ENCODE measurements at regions not wholly inside any gene's neighbourhood (a gene's known extent, or its start where the extent isn't known, plus 50 kb on each side); places are given as distances from the start of the nearest gene placed in this dataset.

GRCh38 chr3:89787485-89787884, 680.1 kb downstream of the EPHA3 start:
- no peak for TF ChIP-seq POLR2AphosphoS5 (IDR thresholded peaks at IDR 0.05)
- Histone ChIP-seq H3K36me3 (ENCODE audit: insufficient read depth, low read length) (no peaks in the 10 kb centered on the region), H3F3A (ENCODE audit: insufficient read depth, low read length, poor library complexity, severe bottlenecking) (no peaks in the 10 kb centered on the region), H3K27ac (ENCODE audit: low read length) (no peak overlapping the region), H3K4me3 (ENCODE audit: low read length) (no peak overlapping the region), H3K9me2 (ENCODE audit: insufficient read depth, low read length) (no peaks in the 10 kb centered on the region), H3K9me3 (ENCODE audit: low read length) (no peaks in the 10 kb centered on the region), H3K4me2 (ENCODE audit: low read length) (no peak overlapping the region), H3K27me3 (ENCODE audit: insufficient read depth, low read depth, low read length) (no peaks in the 10 kb centered on the region), H3K9ac (ENCODE audit: low read length) (no peak overlapping the region), H3K79me2 (replicated peaks; ENCODE audit: insufficient read depth, low read length) (no peaks in the 10 kb centered on the region), H4K20me1 (ENCODE audit: insufficient read depth) (no peaks in the 10 kb centered on the region), H2AFZ (ENCODE audit: low read depth, low read length) (no peak overlapping the region)

GRCh38 chr3:89787979-89788378, 680.6 kb downstream of the EPHA3 start:
- no peaks in the 10 kb centered on the region for H3K36me3 ChIP-seq (ENCODE audit: insufficient read depth, low read length)
- no peak overlapping the region for H3K9ac ChIP-seq (ENCODE audit: low read length)
- no peaks in the 10 kb centered on the region for H4K20me1 ChIP-seq (ENCODE audit: insufficient read depth)
- no peaks in the 10 kb centered on the region for H3K79me2 ChIP-seq (replicated peaks; ENCODE audit: insufficient read depth, low read length)
- no peak for TF ChIP-seq TAF1 (IDR thresholded peaks at IDR 0.05; ENCODE audit: low read depth)
- TF ChIP-seq REST (IDR thresholded peaks at IDR 0.05; ENCODE audit: borderline replicate concordance) = no peak
- no peak for TF ChIP-seq CTCF (IDR thresholded peaks at IDR 0.05; ENCODE audit: poor library complexity, severe bottlenecking)
- no peak for TF ChIP-seq POLR2AphosphoS5 (IDR thresholded peaks at IDR 0.05)
- TF ChIP-seq RAD21 (conservative IDR thresholded peaks at IDR 0.05) = no peak
- no peaks in the 10 kb centered on the region for H3K9me3 ChIP-seq (ENCODE audit: low read length)
- H3K9me2 ChIP-seq (ENCODE audit: insufficient read depth, low read length) = no peaks in the 10 kb centered on the region
- H3K27me3 ChIP-seq (ENCODE audit: insufficient read depth, low read depth, low read length) = no peaks in the 10 kb centered on the region
- H3F3A ChIP-seq (ENCODE audit: insufficient read depth, low read length, poor library complexity, severe bottlenecking) = no peaks in the 10 kb centered on the region
- H2AFZ ChIP-seq (ENCODE audit: low read depth, low read length) = no peak overlapping the region
- no peak overlapping the region for H3K4me2 ChIP-seq (ENCODE audit: low read length)
- H3K4me3 ChIP-seq (ENCODE audit: low read length) = no peak overlapping the region
- no peak overlapping the region for H3K27ac ChIP-seq (ENCODE audit: low read length)

- H4K20me1 ChIP-seq (ENCODE audit: insufficient read depth) = no peaks in the 10 kb centered on the region
- no peak overlapping the region for H3K27ac ChIP-seq (ENCODE audit: low read length)
- H3K9ac ChIP-seq (ENCODE audit: low read length) = no peak overlapping the region
- H2AFZ ChIP-seq (ENCODE audit: low read depth, low read length) = no peak overlapping the region
- H3K9me2 ChIP-seq (ENCODE audit: insufficient read depth, low read length) = no peaks in the 10 kb centered on the region
- no peaks in the 10 kb centered on the region for H3K9me3 ChIP-seq (ENCODE audit: low read length)
- TF ChIP-seq POLR2AphosphoS5 (IDR thresholded peaks at IDR 0.05) = peak; percentile 56
- TF ChIP-seq SMC3 (conservative IDR thresholded peaks at IDR 0.05; ENCODE audit: poor library complexity) = no peak
- TF ChIP-seq EP300 (conservative IDR thresholded peaks at IDR 0.05; ENCODE audit: poor library complexity, severe bottlenecking) = peak; percentile 43
- TF ChIP-seq REST (IDR thresholded peaks at IDR 0.05; ENCODE audit: borderline replicate concordance) = no peak
- no peak for TF ChIP-seq TAF1 (IDR thresholded peaks at IDR 0.05; ENCODE audit: low read depth)
- no peak for TF ChIP-seq RAD21 (conservative IDR thresholded peaks at IDR 0.05)
- no peak for TF ChIP-seq MXI1 (conservative IDR thresholded peaks at IDR 0.05; ENCODE audit: poor library complexity, severe bottlenecking)
- TF ChIP-seq EZH2 (IDR thresholded peaks at IDR 0.05; ENCODE audit: borderline replicate concordance, insufficient read depth, low read length, poor library complexity, severe bottlenecking) = no peak
- no peak overlapping the region for H3K4me3 ChIP-seq (ENCODE audit: low read length)
- H3K36me3 ChIP-seq (ENCODE audit: insufficient read depth, low read length) = no peaks in the 10 kb centered on the region
- no peak overlapping the region for H3K4me2 ChIP-seq (ENCODE audit: low read length)
- H3K27me3 ChIP-seq (ENCODE audit: insufficient read depth, low read depth, low read length) = no peaks in the 10 kb centered on the region
- no peaks in the 10 kb centered on the region for H3F3A ChIP-seq (ENCODE audit: insufficient read depth, low read length, poor library complexity, severe bottlenecking)
- H3K79me2 ChIP-seq (replicated peaks; ENCODE audit: insufficient read depth, low read length) = no peaks in the 10 kb centered on the region
Observed at GRCh38 chr3:89795506-89795905, 688.1 kb downstream of the EPHA3 start.
